HG03196 (cell line): ENCODE measurements at regions not wholly inside any gene's neighbourhood (a gene's known extent, or its start where the extent isn't known, plus 50 kb on each side); places are given as distances from the start of the nearest gene placed in this dataset.

Experiments
- ATAC-seq: cut with Tn5 transposase; IDR thresholded peaks from one replicate; pipeline ENCODE4 v1.9.1; 2021; ENCODE audit not compliant: unreplicated experiment

GRCh38 chr20:60269573-60270162 is 311.4 kb downstream of the CDH26 start:
- ATAC-seq, result no peak

- ATAC-seq, result no peak
Observed at GRCh38 chr20:60270341-60270740, 312.1 kb downstream of the CDH26 start.

GRCh38 chr20:60271597-60271996 is 313.4 kb downstream of the CDH26 start:
- no peak for ATAC-seq

GRCh38 chr20:60272790-60273189 is 314.6 kb downstream of the CDH26 start:
- ATAC-seq, result no peak

- ATAC-seq, result no peak
Observed at GRCh38 chr20:60274717-60275116, 316.5 kb downstream of the CDH26 start.

GRCh38 chr20:60281295-60281694 is 323.1 kb downstream of the CDH26 start:
- ATAC-seq, result no peak

GRCh38 chr20:60283281-60283680 is 325.1 kb downstream of the CDH26 start:
- no peak for ATAC-seq

- no peak for ATAC-seq
Observed at GRCh38 chr20:60286764-60287163, 328.5 kb downstream of the CDH26 start.

GRCh38 chr20:60288945-60289344 is 330.7 kb downstream of the CDH26 start:
- no peak for ATAC-seq

GRCh38 chr20:60292001-60292520 is 333.8 kb downstream of the CDH26 start:
- ATAC-seq, result no peak

- ATAC-seq, result no peak
Observed at GRCh38 chr20:60294632-60295031, 336.4 kb downstream of the CDH26 start.

- ATAC-seq, result no peak
Observed at GRCh38 chr20:60295214-60295613, 337.0 kb downstream of the CDH26 start.

- no peak for ATAC-seq
Observed at GRCh38 chr20:60297649-60298048, 339.4 kb downstream of the CDH26 start.

GRCh38 chr20:60298647-60299046 is 340.4 kb downstream of the CDH26 start:
- no peak for ATAC-seq

GRCh38 chr20:60299951-60300350 is 341.7 kb downstream of the CDH26 start:
- no peak for ATAC-seq

- ATAC-seq, result no peak
Observed at GRCh38 chr20:60300374-60300773, 342.2 kb downstream of the CDH26 start.

- no peak for ATAC-seq
Observed at GRCh38 chr20:60302875-60303274, 344.7 kb downstream of the CDH26 start.

GRCh38 chr20:60304026-60304590 is 345.9 kb downstream of the CDH26 start:
- no peak for ATAC-seq

GRCh38 chr20:60304931-60305330 is 346.7 kb downstream of the CDH26 start:
- no peak for ATAC-seq

- ATAC-seq, result no peak
Observed at GRCh38 chr20:60306105-60306504, 347.9 kb downstream of the CDH26 start.

GRCh38 chr20:60306551-60306950 is 348.3 kb downstream of the CDH26 start:
- no peak for ATAC-seq

- ATAC-seq, result no peak
Observed at GRCh38 chr20:60310560-60311349, 352.5 kb downstream of the CDH26 start.
